8988T (cell line): ENCODE measurements at regions not wholly inside any gene's neighbourhood (a gene's known extent, or its start where the extent isn't known, plus 50 kb on each side); places are given as distances from the start of the nearest gene placed in this dataset.

Experiments
- DNase-seq: peaks from one replicate; pipeline ENCODE4 v3.0.0; 2011

DNA sequence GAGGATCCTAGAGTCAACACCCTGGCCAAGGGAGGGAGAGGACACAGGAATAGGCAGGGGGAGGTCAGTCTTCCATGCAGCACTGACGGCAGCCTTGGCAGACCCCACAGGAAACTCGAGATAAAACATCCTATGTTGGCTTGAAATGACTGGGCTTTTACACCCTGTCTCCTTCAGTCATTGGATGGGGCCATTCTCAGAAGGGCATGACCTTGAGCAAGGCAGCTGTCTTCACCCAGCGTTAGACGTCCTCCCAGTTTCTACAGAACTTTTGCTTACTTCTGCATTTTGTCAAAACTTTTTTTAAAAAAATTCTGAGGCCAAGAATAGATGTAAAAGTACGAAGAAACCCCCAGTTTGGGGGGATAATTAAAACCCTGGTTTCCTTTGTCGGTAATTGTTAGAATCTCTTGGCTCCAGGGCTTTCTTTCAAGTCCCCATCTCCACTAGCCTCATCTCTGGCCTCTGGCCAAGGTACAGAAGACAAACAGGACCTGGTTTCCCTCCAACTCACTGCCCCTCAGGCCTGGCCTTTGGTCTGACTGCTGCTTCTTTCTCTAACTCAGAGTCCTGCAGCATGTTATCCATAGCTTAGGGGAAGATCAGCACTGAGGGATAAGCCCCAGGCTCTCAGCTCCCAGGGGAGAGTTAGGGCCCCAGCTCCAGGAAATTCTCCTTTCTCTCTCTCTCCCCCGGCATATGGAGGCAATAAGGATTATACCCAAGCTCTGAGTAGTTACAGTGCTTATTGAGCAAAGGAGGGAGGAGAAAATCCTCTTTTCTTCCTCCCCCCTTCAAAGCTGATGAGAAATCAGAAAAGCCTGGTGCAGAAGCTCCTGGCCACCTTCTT is 51.6 kb upstream of the KCND3 start:
- no peak for DNase-seq

DNA sequence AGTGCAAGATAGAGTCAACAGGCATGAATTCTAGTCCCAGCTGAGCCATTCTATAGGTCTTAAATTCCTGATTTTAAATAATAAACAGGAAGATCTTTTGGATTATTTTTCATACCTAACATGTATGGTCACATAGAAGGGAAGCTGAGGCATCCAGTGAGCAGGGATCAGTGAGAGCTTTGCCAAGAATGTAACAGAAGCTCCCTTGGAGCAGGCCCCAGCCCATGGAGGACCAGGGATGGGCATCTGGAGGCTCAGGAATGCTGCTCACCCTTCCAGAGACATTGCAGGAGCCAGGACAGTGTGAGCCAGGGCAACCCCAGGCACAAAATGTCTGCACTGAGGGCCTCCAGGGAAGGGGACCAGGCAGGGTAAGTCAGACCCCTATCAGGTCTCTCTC is 54.4 kb upstream of the KCND3 start:
- DNase-seq = no peak

DNA sequence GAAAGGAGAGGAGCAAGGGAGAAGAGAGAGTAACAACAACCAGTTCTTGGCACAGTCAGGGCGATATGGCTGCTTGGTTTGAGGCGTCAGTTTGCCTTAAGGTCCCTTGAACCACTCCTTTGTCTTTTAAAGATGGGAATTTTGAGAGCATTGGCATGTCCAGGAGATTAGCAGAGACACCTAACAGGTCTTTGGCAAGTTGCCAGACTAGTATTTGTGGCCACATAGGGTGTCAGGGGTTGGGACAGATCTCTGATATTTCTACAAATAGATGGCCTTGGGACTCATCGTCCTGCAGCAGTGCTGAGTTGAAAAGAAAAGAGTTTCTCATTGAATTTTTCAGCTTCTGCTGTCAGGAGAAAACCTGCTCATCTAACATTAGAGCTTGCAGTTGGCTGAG is 55.3 kb upstream of the KCND3 start:
- DNase-seq = no peak

DNA sequence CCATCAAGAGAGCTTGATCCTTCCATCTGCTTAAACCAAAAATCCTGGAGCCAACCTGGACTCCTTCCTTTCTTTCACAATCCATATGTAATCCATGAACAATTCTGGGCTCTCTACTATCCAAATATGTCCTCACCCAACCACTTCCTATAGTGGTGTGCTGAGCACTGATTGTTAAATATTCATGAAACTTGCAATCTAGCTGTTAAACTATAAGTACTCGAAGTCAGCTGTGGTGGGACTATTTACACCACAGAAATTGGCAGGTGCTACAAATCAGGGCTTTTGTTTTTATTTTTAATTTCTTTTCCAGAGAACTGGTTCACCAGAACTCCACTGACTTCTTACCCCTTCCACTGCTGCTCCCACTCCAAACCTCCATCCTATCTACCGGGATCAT is 57.2 kb upstream of the KCND3 start:
- no peak for DNase-seq

DNA sequence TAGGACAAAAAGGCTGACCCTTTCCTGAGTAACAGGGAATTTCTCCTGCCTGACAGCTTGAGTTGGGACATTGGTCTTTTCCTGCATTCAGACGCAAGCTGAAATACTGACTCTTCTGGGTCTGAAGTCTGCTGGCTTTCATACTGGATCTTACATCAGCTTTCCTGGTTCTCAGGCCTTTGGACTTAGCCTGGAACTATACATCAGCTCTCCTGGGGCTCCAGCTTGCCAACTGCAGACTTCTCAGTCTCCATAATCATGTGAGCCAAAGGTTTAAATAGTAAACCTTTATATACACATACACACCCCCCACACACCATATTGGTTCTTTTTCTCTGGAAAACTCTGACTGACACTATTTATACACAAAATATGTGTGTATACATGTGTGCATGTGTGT is 59.0 kb upstream of the KCND3 start:
- DNase-seq = no peak

DNA sequence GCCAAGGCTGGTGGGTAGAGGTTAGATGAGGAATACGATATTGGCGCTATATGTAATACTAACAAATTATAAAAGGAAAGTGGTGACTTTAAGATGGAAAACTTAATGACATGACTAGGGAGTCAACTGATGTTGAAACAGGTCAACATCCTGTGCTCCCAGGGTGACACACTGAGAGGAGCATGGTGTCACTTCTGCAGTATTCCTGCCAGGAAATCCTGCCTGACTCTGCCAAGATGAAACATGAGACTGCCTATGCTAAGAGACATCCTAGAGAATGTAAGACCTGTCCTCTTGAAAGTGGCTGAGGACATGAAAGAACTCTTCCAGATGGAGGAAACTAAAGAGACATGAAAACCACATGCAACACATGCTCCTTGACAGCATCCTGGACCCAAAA is 65.0 kb upstream of the KCND3 start:
- DNase-seq = no peak

DNA sequence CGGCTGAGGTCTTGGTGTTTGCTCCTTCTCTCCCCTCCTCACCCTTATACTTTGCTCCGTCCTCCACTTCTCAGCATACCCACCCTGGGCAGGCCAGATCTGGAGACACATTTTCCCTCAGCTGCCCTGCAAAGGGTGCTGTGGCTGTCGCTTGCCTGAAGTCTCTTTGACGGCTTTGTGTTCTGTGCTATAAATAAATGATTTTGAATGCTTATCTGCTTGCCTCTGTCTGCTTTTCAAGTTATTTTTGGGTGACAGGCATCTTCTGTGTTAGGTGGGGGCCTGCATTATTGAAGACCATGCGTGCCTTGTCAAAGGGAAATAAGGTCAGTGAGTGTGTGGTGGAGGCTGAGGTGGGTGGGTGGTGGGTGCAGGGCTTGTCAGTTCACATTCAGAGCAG is 66.9 kb upstream of the KCND3 start:
- no peak for DNase-seq

DNA sequence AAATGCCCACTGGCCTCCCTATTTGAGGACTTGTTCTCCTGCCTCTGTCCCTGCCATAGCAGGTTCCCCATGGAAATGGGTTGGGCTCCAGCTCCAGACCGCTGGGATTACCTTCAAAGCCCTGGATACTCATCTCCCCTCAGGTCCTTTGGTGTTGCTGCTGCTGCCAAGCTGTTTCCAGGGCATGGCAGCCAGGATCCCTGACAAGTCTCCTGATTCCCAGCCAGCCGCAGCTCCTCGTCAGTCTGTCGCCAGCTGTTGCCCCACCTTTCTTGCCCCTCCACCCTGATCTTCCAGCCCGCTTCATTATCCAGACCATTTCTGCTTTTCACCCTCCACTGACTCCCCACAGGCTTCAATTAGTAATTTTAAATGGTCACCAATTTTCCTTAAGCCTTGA is 68.3 kb upstream of the KCND3 start:
- DNase-seq = no peak

DNA sequence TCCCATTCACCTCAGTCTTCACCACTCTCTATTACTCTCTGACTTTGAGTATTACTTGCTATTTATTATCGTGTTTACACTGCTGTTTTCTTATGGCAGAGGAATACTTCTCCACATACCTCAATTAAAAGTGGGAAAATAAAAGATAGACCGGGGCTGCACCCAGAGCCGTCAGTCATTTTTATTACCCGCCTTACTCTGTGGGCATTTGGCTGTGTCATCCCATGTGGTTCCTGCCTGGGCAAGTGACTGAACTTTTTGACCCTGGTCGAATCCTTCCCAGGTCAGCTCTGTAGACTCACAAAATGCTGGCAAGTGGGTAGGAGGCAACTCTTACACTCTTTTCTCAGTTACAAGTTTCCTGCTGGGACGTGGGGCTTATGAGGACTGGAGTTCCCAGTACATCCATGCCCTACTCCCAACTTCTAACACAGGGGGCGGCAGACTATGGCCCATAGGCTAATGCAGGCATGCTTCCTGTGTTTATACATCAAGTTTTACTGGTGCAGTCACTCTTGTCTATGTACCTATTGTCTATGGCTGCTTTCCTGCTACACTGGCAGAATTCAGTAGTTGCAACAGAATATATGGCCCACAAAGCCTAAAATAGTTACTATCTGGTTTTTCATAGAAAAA is 69.5 kb upstream of the KCND3 start:
- DNase-seq = no peak

DNA sequence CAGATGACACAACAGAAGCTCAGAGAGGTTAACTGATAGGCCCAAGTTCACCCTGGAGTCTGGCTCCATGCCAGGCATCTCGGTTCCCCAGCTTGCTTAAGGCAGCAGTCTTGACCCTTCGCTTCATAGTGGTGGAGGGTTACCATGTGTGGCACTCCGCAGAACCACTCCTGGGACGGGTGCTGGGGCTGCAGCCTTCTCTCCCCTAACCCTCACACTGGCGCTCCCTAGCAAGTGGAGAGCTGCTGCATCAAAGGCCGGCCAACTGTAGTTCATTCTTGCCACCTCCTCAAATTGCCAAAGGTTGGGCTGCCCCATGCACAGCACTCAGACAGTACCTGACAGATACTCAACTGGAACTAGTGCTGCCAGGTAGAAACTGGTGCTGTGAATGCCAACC is 70.2 kb upstream of the KCND3 start:
- DNase-seq = no peak

DNA sequence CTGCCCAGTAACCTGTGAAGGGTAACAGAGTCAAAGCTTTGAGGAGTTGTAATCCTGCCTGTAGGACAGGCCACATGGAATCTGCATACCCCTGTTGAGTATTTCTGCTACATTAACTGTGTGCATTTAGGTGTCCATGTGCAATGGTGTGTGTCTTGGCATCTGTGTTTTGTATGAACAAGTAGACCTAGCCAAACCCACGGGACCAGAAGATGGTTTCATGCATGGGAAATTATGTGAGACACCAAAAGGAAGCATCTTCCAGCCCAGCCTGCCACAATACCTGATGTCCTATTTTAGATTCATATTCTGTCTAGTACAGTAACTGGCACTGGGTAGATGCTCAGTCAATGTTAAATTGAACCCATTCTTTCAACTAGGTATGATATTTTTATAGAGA is 70.8 kb upstream of the KCND3 start:
- no peak for DNase-seq

DNA sequence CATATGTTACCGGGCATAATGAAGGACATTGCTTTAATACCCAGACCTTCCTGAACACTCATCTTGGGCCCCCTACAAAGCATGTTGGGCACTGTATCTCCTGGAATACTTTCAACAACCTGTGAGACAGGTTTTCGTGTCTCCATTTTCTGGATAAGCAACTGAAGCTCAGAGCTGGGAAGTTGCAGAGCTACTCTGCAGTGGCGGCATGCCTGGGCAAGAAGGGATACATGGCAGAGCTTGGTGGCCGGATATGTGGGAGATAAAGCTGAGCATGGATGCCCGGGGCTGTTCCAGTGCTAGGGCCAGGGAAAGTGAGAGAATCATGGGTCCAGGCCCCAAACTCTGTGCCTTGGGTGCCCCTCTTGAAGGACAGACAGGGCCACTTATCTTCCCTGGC is 71.6 kb upstream of the KCND3 start:
- DNase-seq = no peak

DNA sequence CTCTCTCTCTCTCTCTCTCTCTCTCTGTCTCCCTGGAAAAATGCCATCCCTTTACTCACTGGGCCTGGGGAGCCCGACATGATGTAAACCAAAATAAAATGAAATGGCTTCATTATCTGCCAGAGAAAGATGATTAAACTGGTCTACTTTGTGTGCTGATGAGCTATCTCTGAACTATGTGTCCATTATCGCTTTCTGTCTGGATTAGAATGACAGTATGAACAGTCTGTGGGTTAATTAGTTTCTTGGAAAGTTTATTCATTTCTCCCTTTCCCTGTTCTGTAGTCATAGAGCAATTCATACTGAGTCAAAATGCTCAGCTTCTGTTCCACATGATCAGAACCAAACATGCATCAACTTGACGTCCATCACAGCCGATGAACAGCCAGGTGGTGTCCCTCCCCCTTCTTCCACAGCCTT is 72.4 kb upstream of the KCND3 start:
- no peak for DNase-seq

DNA sequence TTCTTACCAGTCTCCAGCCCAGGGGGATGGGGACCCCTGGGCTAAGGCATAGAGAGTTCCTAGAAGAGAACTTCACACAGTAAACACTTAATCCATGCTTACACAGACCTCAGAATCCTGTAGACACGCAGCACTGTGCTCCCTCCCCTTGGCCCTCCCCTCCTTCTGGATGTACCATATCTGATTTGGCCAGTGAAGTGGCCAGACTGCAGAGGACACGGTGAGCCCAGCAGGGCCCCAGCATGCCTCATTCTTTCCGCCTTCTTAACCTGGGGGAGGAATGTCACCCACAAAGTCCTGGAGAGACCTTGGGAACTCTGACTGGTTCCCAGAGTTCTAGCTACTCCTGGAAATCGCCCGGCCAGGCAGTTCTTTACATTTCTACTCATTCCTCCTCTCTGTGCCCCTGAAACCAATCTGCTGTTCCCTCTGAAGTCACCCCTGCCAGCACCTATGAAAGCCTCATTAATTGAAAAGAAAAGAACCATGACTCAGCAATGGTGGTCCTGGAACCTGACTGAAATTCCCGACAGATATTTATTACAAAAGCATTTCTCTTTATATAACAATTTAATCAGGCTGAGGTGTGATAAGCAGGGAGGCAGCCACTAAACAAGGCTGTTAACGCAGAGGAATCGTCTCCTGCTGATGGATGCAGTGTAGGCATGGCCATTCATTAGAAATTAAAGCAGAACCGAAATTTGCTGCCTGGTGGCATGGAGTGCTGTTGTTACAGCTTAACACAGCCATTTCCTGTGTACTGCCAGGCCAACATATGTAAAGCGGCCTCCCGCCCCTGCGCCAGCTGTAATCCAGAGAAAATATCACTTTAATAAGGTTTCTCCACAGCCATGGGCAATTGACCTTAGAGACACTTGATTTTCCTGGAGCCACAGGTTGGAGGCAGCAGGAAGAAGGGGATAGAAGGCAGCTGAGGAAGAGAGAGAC is 74.6 kb upstream of the KCND3 start:
- no peak for DNase-seq

DNA sequence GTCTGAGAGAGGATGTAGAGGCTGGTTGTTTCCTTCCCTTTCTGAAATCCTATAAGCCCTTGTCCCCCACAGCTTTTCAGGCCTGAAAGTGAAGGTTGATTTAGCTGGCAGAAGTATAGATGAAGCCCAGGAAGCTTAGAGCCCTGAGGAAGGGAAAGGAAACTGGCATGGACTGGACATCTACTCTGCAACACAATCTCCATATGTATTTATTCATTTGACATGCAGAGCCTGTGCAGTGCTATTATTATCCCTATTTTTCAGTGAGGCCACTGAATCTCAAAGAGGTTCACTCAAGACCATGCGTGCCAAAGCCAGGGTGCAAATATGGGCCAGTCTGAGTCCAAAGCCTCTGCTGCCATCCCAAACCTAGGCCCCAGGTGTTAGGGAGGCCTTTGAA is 78.5 kb upstream of the KCND3 start:
- no peak for DNase-seq

DNA sequence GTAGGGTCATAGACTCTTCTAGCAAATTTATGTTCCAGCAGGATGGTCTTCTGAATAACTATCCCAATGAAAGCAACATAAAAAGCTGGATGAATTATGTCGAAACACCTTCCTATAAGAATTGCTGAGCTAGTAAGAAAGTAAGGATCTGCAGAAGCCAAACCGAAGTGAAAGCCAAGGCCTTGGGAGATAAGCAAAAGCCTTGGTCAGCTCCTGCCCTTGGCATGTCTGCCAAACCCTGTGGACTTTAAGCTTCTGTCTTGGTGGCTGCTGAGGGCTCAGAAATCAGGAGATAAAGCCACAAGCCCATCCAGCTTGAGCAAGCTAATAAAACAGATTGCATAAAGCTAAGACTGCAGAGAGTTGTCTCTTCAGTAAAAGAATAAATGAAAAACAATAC is 81.2 kb upstream of the KCND3 start:
- DNase-seq = no peak

DNA sequence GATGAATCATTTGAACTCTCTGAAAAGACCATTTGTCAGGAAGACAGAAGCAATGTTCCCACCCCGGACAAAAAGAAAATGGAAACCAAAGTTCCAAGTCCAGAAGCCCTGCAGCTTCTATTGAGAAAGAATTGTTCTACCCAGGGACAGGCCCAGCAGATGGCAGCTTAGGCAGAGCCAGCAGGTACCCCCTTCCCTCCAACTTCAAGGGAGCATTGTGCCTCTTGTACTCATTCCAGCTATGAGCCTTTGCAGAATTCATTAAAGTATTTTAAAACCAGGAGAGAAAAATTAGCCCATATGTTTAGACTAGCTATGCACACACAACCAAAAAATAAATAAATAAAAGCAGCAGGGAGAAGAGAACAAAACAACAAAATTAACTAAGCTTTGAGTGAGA is 85.2 kb upstream of the KCND3 start:
- DNase-seq = no peak

DNA sequence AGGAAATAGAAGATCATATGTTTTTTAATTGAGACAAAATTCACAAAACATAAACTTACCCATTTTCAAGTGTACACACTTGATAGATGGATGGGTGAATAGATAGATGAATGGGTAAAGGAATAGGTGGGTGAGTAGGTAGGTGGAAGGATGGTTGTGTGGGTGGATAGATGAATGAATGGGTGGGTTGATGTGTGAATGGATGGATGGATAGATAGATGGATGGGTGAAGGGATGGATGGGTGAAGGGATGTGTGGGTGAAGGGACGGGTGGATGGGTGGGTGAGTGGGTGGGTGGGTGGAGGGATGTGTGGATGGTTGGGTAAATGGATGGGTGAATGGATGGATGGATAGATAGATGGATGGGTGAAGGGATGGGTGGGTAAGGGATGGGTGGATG is 86.1 kb upstream of the KCND3 start:
- DNase-seq = no peak

DNA sequence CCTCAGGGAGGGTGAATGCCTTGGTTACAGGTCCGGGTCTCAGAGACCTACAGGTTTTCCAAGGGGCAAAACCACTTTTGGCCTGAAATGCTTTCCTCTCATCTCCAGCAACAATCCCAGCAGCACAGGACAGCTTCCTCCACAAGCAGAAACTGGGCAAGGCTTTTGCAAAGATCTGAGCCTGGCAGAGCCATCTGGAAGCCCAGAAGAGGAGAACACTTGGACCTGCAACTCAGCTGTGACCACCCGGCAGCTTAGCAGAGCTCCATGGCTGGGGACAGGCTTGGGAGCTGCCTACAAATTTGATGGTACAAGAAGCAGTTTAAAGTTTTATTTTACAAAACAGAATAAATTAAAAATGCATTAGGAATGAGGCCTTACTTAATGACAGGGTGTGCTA is 90.0 kb upstream of the KCND3 start:
- DNase-seq = no peak

DNA sequence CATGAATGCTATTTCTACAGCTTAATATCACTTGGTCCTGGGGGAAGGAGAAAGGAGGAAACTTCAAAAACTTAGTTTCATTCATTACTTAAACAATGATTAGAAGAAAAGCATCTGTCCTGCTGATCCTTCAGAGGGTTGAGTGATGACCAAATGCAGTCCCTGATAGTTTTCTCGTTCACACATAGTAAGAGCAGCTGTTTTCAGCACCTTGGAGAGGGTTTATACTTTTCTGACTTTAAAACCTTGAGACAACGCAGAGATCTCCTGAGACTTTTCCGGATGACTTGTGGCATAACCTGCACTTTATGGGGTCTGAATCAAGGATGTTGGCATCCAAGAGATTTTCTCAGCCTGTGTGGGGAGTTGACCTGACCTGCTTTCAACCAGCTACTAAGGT is 94.0 kb upstream of the KCND3 start:
- DNase-seq = no peak

DNA sequence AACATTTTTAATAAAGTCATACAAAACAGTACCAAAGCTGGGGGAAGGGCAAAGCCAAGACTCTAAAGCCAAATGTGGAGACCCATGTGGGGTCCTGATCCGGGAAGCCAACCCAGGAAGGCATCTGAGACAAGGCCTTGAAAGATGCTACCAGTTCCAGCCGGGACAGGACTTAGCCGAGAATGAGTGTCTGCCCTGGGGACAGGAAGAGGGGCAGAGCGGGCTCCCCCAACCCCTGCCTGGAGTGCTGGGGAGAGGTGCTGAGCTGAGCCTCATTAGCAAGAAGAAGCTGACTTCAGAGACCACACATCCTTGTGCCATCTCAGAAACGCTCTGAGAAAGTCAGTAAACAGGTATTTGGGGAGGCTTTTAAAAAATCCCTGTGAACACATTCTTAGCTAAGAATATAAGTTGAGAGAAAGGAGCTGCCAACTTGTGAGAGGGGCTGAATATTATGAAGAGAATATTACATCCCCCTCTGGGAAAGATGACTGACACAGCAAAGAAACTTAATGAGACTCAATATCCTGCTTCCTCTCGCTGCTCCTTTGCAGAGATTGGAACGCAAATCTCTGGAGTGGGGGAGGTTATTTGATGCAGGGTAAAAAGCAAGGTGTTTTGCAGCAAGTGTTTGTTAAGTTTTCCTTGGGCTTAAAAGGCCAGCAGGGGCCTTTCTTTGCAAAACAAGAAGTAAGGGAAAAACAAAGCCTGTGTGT is 103.3 kb upstream of the KCND3 start:
- DNase-seq = no peak

DNA sequence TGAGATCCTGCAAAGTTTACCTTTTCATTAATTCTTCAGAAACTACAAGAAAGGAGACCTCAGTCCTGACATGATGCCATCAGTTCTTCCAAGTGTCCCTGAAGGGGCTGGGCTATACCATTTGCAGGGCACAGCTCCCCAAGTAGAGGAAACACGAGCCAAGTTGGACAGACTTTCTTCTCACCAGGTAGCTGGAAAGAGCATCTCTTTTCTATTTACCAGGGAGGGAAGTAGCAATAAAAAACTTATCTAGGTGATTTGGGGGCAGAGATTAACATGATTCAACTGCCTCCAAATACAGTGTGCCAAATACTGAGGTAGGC is 103.9 kb upstream of the KCND3 start:
- no peak for DNase-seq

DNA sequence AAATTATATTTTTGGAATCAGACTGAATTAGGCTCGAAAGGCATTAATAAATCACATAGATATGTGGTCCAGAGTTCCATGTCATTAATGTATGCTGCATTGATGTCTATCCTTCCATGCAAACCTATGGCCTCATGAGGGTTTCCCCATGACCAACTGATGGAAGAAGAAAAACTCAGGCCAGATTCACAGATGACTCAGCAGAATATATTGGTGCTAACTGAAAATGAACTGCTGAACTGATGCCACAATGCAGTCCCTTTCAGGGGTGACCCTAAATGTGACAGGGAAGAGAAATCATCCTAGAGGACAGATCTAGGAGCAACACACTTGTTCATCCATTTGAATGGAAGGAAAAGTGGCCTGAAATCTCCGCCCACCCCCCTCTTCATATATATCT is 110.5 kb upstream of the KCND3 start:
- DNase-seq = no peak
